Vagina (tissue), 2 donors: ENCODE measurements at regions not wholly inside any gene's neighbourhood (a gene's known extent, or its start where the extent isn't known, plus 50 kb on each side); places are given as distances from the start of the nearest gene placed in this dataset.

Experiments
- POLR2A ChIP-seq, 2 donors: fragments of 450-650 bp; IDR thresholded peaks; one replicate each; pipeline ENCODE4 v1.6.1; 2017; ENCODE audit warnings: antibody characterized with exemption in 2 of 2, mild to moderate bottlenecking in 2 of 2, moderate library complexity in 2 of 2
- TF ChIP-seq, protein P1 (sequence below), 3 experiments: fragments of 450-650 bp in 2 of 3; fragments of 200-600 bp in 1 of 3; sonication (generic) in 1 of 3; IDR thresholded peaks; one replicate each; pipeline ENCODE4 v1.5.1; 2017 to 2019; ENCODE audit warnings: antibody characterized with exemption in 3 of 3, mild to moderate bottlenecking in 2 of 3, moderate library complexity in 2 of 3

DNA sequence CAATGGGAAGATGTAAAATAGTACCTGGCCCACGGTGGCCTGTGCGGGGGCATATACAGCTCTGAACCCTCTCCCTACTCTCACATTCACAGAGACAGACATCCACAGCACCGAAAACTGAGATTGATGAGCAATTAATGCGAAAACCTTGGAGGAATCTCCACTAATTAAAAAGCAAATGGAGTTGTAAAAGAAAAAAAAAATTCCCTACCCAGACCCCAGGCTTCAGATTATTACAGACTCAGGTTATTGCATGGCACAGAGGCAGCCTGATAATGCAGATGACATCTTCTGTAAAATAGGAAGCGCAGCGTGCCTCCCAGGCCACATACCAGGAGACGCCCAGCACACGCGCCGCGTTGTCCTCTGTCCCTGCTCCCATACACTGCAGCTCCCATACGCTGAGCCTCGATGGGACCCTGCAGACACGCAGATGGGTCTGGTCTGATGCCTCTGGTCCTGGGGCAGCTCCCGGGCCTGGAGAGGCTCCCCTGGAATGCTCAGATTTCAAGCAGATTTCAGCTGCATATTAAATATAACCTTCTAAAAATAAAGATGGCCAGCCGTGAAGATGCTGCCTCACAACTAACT lies 496.1 kb upstream of the MYT1L start:
- TF ChIP-seq, protein P1, sequence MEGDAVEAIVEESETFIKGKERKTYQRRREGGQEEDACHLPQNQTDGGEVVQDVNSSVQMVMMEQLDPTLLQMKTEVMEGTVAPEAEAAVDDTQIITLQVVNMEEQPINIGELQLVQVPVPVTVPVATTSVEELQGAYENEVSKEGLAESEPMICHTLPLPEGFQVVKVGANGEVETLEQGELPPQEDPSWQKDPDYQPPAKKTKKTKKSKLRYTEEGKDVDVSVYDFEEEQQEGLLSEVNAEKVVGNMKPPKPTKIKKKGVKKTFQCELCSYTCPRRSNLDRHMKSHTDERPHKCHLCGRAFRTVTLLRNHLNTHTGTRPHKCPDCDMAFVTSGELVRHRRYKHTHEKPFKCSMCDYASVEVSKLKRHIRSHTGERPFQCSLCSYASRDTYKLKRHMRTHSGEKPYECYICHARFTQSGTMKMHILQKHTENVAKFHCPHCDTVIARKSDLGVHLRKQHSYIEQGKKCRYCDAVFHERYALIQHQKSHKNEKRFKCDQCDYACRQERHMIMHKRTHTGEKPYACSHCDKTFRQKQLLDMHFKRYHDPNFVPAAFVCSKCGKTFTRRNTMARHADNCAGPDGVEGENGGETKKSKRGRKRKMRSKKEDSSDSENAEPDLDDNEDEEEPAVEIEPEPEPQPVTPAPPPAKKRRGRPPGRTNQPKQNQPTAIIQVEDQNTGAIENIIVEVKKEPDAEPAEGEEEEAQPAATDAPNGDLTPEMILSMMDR (IDR thresholded peaks at IDR 0.05): no peak
- no peak for TF ChIP-seq POLR2A (IDR thresholded peaks at IDR 0.05)
